SK-N-SH treated with all-trans-retinoic acid at 6 μM for 48 hours (cell line): ENCODE measurements at regions not wholly inside any gene's neighbourhood (a gene's known extent, or its start where the extent isn't known, plus 50 kb on each side); places are given as distances from the start of the nearest gene placed in this dataset.

ENCODE experiments used
- ATAC-seq: fragments of 200-7000 bp; cut with Tn5 transposase; 3 replicates; pipeline ENCODE4 v1.9.1; 2020; ENCODE audit warnings: mild to moderate bottlenecking, moderate library complexity
- ARNTL ChIP-seq: fragments of 450-650 bp; formaldehyde crosslinking; IDR thresholded peaks from 2 replicates; pipeline ENCODE4 v1.5.0; 2020; ENCODE audit warnings: low read depth, mild to moderate bottlenecking, moderate library complexity, borderline replicate concordance
- BACH2 ChIP-seq: fragments of 250-450 bp; sonication (Bioruptor Pico); IDR thresholded peaks from 2 replicates; pipeline ENCODE4 v1.9.0; 2021; ENCODE audit warnings: mild to moderate bottlenecking, borderline replicate concordance
- CSDC2 ChIP-seq: fragments of 250-450 bp; sonication (Bioruptor Pico); IDR thresholded peaks from 2 replicates; pipeline ENCODE4 v1.5.0; 2020; ENCODE audit warnings: mild to moderate bottlenecking, moderate library complexity
- ESRRG ChIP-seq: fragments of 250-450 bp; sonication (Bioruptor Pico); IDR thresholded peaks from 2 replicates; pipeline ENCODE4 v1.6.1; 2021; ENCODE audit warnings: mild to moderate bottlenecking
- GLIS3 ChIP-seq: fragments of 250-450 bp; sonication (Bioruptor Pico); IDR thresholded peaks from 2 replicates; pipeline ENCODE4 v1.5.0; 2020; ENCODE audit warnings: mild to moderate bottlenecking, moderate library complexity
- ISL1 ChIP-seq: fragments of 250-450 bp; sonication (Bioruptor Pico); IDR thresholded peaks from 2 replicates; pipeline ENCODE4 v2.1.2; 2022; ENCODE audit warnings: mild to moderate bottlenecking, moderate library complexity
- OSR1 ChIP-seq: fragments of 250-450 bp; sonication (Bioruptor Pico); IDR thresholded peaks from 2 replicates; pipeline ENCODE4 v1.8.0; 2022; ENCODE audit warnings: moderate library complexity, mild to moderate bottlenecking, inconsistent platforms
- PPARA ChIP-seq: fragments of 250-450 bp; sonication (Bioruptor Pico); IDR thresholded peaks from 2 replicates; pipeline ENCODE4 v1.5.0; 2020; ENCODE audit warnings: mild to moderate bottlenecking, borderline replicate concordance
- RARB ChIP-seq: fragments of 250-450 bp; sonication (Bioruptor Pico); IDR thresholded peaks from 2 replicates; pipeline ENCODE4 v1.8.0; 2021; ENCODE audit warnings: mild to moderate bottlenecking, moderate library complexity
- SNAI2 ChIP-seq: fragments of 250-450 bp; sonication (Bioruptor Pico); IDR thresholded peaks from 2 replicates; pipeline ENCODE4 v1.5.0; 2020; ENCODE audit warnings: mild to moderate bottlenecking, moderate library complexity
- TCF4 ChIP-seq: fragments of 250-450 bp; sonication (Bioruptor Pico); IDR thresholded peaks from 2 replicates; pipeline ENCODE4 v1.8.0; 2021; ENCODE audit warnings: mild to moderate bottlenecking, moderate library complexity, borderline replicate concordance
- TOX ChIP-seq: fragments of 250-450 bp; sonication (Bioruptor Pico); IDR thresholded peaks from 2 replicates; pipeline ENCODE4 v1.8.0; 2021; ENCODE audit warnings: mild to moderate bottlenecking, moderate library complexity, borderline replicate concordance
- ZC3H10 ChIP-seq: fragments of 250-450 bp; sonication (Bioruptor Pico); IDR thresholded peaks from 2 replicates; pipeline ENCODE4 v1.5.1; 2021; ENCODE audit warnings: mild to moderate bottlenecking, moderate library complexity
- ZFP3 ChIP-seq: fragments of 250-450 bp; sonication (Bioruptor Pico); IDR thresholded peaks from 2 replicates; pipeline ENCODE4 v1.5.0; 2020; ENCODE audit warnings: mild to moderate bottlenecking, moderate library complexity
- ZFP30 ChIP-seq: fragments of 450-650 bp; formaldehyde crosslinking; IDR thresholded peaks from 2 replicates; pipeline ENCODE4 v1.5.0; 2022; ENCODE audit warnings: mild to moderate bottlenecking, moderate library complexity
- ZNF565 ChIP-seq: fragments of 450-650 bp; formaldehyde crosslinking; conservative IDR thresholded peaks from 2 replicates; pipeline ENCODE4 v1.5.0; 2020; ENCODE audit warnings: low read depth, mild to moderate bottlenecking, moderate library complexity
- ZNF70 ChIP-seq: fragments of 450-650 bp; formaldehyde crosslinking; IDR thresholded peaks from 2 replicates; pipeline ENCODE4 v1.5.0; 2020; ENCODE audit warnings: mild to moderate bottlenecking, moderate library complexity
- ZNF8 ChIP-seq: fragments of 450-650 bp; formaldehyde crosslinking; IDR thresholded peaks from 2 replicates; pipeline ENCODE4 v1.5.0; 2020; ENCODE audit warnings: mild to moderate bottlenecking, moderate library complexity
- TF ChIP-seq, protein P1 (sequence below): fragments of 250-450 bp; sonication (Bioruptor Pico); IDR thresholded peaks from 2 replicates; pipeline ENCODE4 v1.5.1; 2021; ENCODE audit warnings: mild to moderate bottlenecking, moderate library complexity
- TF ChIP-seq, protein P2 (sequence below): fragments of 250-450 bp; sonication (Bioruptor Pico); IDR thresholded peaks from 2 replicates; pipeline ENCODE4 v1.5.0; 2020; ENCODE audit warnings: mild to moderate bottlenecking, moderate library complexity
- TF ChIP-seq, protein P3 (sequence below): fragments of 250-450 bp; sonication (Bioruptor Pico); IDR thresholded peaks from 2 replicates; pipeline ENCODE4 v1.8.0; 2021; ENCODE audit warnings: low read depth, mild to moderate bottlenecking, moderate library complexity, borderline replicate concordance
- TF ChIP-seq, protein P4 (sequence below): fragments of 250-450 bp; sonication (Bioruptor Pico); IDR thresholded peaks from 2 replicates; pipeline ENCODE4 v1.5.1; 2020; ENCODE audit warnings: low read depth, mild to moderate bottlenecking, moderate library complexity
- TF ChIP-seq, protein P5 (sequence below): fragments of 250-450 bp; sonication (Bioruptor Pico); IDR thresholded peaks from 2 replicates; pipeline ENCODE4 v1.8.0; 2020; ENCODE audit warnings: mild to moderate bottlenecking, moderate library complexity, borderline replicate concordance

DNA sequence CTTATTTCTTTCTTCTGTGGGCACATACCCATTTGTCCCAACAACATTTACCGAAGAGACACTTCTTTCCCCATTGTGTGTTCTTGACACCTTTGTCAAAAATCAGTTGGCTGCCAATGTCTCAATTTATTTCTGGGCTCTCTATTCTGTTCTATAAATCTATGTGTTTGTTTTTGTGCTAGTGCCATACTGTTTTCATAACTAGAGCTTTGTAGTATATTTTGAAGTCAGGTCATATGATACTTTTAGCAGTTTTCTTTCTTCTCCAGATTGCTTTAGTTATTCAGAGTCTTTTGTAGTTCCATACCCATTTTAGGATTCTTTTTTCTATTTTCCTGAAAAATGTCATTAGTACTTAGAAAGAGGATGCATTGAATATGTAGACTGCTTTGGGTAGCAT, 1276.3 kb downstream of the SLITRK1 start:
- ATAC-seq: no peak
- TF ChIP-seq ZFP30 (CRISPR knock-in tag) (no peak), CSDC2 (CRISPR knock-in tag) (no peak), GLIS3 (CRISPR knock-in tag) (no peak), PPARA (no peak), ZNF8 (CRISPR knock-in tag) (no peak), ISL1 (no peak), SNAI2 (CRISPR knock-in tag) (no peak), TOX (CRISPR knock-in tag) (no peak), ZNF565 (no peak), ARNTL (CRISPR knock-in tag) (no peak), TCF4 (CRISPR knock-in tag) (no peak), ZFP3 (CRISPR knock-in tag) (no peak), RARB (no peak), ZNF70 (CRISPR knock-in tag) (no peak), ZC3H10 (CRISPR knock-in tag) (no peak)
- TF ChIP-seq, protein P1, sequence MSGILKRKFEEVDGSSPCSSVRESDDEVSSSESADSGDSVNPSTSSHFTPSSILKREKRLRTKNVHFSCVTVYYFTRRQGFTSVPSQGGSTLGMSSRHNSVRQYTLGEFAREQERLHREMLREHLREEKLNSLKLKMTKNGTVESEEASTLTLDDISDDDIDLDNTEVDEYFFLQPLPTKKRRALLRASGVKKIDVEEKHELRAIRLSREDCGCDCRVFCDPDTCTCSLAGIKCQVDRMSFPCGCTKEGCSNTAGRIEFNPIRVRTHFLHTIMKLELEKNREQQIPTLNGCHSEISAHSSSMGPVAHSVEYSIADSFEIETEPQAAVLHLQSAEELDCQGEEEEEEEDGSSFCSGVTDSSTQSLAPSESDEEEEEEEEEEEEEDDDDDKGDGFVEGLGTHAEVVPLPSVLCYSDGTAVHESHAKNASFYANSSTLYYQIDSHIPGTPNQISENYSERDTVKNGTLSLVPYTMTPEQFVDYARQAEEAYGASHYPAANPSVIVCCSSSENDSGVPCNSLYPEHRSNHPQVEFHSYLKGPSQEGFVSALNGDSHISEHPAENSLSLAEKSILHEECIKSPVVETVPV: no peak
- TF ChIP-seq, protein P2, sequence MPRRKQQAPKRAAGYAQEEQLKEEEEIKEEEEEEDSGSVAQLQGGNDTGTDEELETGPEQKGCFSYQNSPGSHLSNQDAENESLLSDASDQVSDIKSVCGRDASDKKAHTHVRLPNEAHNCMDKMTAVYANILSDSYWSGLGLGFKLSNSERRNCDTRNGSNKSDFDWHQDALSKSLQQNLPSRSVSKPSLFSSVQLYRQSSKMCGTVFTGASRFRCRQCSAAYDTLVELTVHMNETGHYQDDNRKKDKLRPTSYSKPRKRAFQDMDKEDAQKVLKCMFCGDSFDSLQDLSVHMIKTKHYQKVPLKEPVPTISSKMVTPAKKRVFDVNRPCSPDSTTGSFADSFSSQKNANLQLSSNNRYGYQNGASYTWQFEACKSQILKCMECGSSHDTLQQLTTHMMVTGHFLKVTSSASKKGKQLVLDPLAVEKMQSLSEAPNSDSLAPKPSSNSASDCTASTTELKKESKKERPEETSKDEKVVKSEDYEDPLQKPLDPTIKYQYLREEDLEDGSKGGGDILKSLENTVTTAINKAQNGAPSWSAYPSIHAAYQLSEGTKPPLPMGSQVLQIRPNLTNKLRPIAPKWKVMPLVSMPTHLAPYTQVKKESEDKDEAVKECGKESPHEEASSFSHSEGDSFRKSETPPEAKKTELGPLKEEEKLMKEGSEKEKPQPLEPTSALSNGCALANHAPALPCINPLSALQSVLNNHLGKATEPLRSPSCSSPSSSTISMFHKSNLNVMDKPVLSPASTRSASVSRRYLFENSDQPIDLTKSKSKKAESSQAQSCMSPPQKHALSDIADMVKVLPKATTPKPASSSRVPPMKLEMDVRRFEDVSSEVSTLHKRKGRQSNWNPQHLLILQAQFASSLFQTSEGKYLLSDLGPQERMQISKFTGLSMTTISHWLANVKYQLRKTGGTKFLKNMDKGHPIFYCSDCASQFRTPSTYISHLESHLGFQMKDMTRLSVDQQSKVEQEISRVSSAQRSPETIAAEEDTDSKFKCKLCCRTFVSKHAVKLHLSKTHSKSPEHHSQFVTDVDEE (CRISPR knock-in tag): no peak

DNA sequence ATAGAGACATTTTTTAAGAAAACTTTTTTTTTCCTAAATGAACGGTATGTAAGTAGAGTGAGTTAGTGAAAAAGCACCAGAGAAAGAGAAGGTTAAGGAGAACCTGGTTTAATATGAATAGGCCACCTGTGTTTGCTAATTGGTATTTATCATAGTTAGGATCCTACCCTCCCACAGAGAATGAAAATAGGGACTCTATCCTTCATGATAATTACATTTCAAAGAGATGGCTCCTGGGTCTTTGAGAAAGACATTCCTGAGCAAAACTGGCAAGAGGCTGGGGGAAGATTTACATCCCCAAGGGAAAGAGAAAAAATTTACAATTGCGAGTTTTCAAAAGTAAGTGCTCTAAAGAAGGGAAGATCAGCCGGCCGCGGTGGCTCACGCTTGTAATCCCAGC, 1284.5 kb downstream of the SLITRK1 start:
- no peak for ATAC-seq
- TF ChIP-seq SNAI2 (CRISPR knock-in tag): no peak

DNA sequence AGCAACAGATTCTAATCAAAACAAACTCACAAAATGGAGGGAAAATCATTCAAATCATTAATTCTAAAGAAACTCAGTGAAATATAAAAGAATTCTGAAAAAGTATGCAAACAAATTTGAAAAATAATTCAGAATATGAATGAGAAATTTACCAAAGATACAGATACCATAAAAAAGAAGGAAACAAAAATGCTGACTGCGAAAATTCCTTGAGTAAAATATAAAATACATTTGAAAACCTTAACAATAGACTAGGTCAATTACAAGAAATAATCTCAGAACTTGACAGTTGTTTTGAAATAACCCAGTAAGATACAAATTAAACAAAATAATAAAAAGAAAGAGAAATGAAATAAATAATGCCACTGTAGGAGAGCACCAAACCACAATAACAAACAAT, 1289.0 kb downstream of the SLITRK1 start:
- no peak for ATAC-seq
- TF ChIP-seq ISL1 (no peak), ZFP30 (CRISPR knock-in tag) (no peak), ZFP3 (CRISPR knock-in tag) (no peak), BACH2 (CRISPR knock-in tag) (no peak), GLIS3 (CRISPR knock-in tag) (no peak), ZNF70 (CRISPR knock-in tag) (no peak), SNAI2 (CRISPR knock-in tag) (no peak), ESRRG (no peak), OSR1 (no peak), TOX (CRISPR knock-in tag) (no peak), ZNF8 (CRISPR knock-in tag) (no peak), ZNF565 (no peak), RARB (no peak)
- TF ChIP-seq, protein P3, sequence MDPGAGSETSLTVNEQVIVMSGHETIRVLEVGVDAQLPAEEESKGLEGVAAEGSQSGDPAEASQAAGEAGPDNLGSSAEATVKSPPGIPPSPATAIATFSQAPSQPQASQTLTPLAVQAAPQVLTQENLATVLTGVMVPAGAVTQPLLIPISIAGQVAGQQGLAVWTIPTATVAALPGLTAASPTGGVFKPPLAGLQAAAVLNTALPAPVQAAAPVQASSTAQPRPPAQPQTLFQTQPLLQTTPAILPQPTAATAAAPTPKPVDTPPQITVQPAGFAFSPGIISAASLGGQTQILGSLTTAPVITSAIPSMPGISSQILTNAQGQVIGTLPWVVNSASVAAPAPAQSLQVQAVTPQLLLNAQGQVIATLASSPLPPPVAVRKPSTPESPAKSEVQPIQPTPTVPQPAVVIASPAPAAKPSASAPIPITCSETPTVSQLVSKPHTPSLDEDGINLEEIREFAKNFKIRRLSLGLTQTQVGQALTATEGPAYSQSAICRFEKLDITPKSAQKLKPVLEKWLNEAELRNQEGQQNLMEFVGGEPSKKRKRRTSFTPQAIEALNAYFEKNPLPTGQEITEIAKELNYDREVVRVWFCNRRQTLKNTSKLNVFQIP (CRISPR knock-in tag): no peak
- TF ChIP-seq, protein P4, sequence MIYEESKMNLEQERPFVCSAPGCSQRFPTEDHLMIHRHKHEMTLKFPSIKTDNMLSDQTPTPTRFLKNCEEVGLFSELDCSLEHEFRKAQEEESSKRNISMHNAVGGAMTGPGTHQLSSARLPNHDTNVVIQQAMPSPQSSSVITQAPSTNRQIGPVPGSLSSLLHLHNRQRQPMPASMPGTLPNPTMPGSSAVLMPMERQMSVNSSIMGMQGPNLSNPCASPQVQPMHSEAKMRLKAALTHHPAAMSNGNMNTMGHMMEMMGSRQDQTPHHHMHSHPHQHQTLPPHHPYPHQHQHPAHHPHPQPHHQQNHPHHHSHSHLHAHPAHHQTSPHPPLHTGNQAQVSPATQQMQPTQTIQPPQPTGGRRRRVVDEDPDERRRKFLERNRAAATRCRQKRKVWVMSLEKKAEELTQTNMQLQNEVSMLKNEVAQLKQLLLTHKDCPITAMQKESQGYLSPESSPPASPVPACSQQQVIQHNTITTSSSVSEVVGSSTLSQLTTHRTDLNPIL (CRISPR knock-in tag): no peak
- TF ChIP-seq, protein P5, sequence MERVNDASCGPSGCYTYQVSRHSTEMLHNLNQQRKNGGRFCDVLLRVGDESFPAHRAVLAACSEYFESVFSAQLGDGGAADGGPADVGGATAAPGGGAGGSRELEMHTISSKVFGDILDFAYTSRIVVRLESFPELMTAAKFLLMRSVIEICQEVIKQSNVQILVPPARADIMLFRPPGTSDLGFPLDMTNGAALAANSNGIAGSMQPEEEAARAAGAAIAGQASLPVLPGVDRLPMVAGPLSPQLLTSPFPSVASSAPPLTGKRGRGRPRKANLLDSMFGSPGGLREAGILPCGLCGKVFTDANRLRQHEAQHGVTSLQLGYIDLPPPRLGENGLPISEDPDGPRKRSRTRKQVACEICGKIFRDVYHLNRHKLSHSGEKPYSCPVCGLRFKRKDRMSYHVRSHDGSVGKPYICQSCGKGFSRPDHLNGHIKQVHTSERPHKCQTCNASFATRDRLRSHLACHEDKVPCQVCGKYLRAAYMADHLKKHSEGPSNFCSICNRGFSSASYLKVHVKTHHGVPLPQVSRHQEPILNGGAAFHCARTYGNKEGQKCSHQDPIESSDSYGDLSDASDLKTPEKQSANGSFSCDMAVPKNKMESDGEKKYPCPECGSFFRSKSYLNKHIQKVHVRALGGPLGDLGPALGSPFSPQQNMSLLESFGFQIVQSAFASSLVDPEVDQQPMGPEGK (CRISPR knock-in tag): no peak
- TF ChIP-seq, protein P1: no peak
- TF ChIP-seq, protein P2 (CRISPR knock-in tag): no peak
- TF ChIP-seq, all 23 proteins: peak for 0
